SKM-1 (cell line): ENCODE measurements at regions not wholly inside any gene's neighbourhood (a gene's known extent, or its start where the extent isn't known, plus 50 kb on each side); places are given as distances from the start of the nearest gene placed in this dataset.
"Not testable (repeated sequence)": the region's sequence is repeated elsewhere in the genome, so short reads cannot be mapped to it uniquely, and the experiment has no call there.

ENCODE experiments used
- DNase-seq: peaks from one replicate; lab custom pipeline; 2025; ENCODE audit not compliant: unreplicated experiment; lab: John Stamatoyannopoulos, UW

- DNase-seq: no peak
Observed at GRCh38 chr2:185245806-185246205, 492.8 kb upstream of the FSIP2 start.

- no peak for DNase-seq
Observed at GRCh38 chr2:185246717-185247116, 491.9 kb upstream of the FSIP2 start.

GRCh38 chr2:185255566-185255965, 483.0 kb upstream of the FSIP2 start:
- no peak for DNase-seq

- DNase-seq: no peak
Observed at GRCh38 chr2:185265747-185266146, 472.9 kb upstream of the FSIP2 start.

GRCh38 chr2:185268651-185269050, 470.0 kb upstream of the FSIP2 start:
- no peak for DNase-seq

GRCh38 chr2:185274718-185275484, 463.7 kb upstream of the FSIP2 start:
- no peak for DNase-seq

GRCh38 chr2:185275979-185276378, 462.6 kb upstream of the FSIP2 start:
- not testable (repeated sequence) for DNase-seq

GRCh38 chr2:185278761-185279160, 459.8 kb upstream of the FSIP2 start:
- no peak for DNase-seq

GRCh38 chr2:185279999-185280398, 458.6 kb upstream of the FSIP2 start:
- DNase-seq: peak; percentile 14

- DNase-seq: no peak
Observed at GRCh38 chr2:185284696-185285095, 453.9 kb upstream of the FSIP2 start.

GRCh38 chr2:185290012-185290411, 448.6 kb upstream of the FSIP2 start:
- DNase-seq: not testable (repeated sequence)

- peak; percentile 33 for DNase-seq
Observed at GRCh38 chr2:185291035-185291647, 447.5 kb upstream of the FSIP2 start.

- DNase-seq: no peak
Observed at GRCh38 chr2:185299867-185300266, 438.7 kb upstream of the FSIP2 start.

GRCh38 chr2:185306119-185306518, 432.5 kb upstream of the FSIP2 start:
- DNase-seq: no peak

GRCh38 chr2:185316383-185316782, 422.2 kb upstream of the FSIP2 start:
- DNase-seq: no peak

GRCh38 chr2:185318271-185318724, 420.3 kb upstream of the FSIP2 start:
- DNase-seq: no peak

- DNase-seq: no peak
Observed at GRCh38 chr2:185335879-185336278, 402.7 kb upstream of the FSIP2 start.

GRCh38 chr2:185337033-185337432, 401.6 kb upstream of the FSIP2 start:
- DNase-seq: no peak

- DNase-seq: no peak
Observed at GRCh38 chr2:185338104-185338503, 400.5 kb upstream of the FSIP2 start.

GRCh38 chr2:185347445-185347844, 391.2 kb upstream of the FSIP2 start:
- no peak for DNase-seq

- no peak for DNase-seq
Observed at GRCh38 chr2:185360776-185361175, 377.8 kb upstream of the FSIP2 start.

GRCh38 chr2:185372188-185372587, 366.4 kb upstream of the FSIP2 start:
- DNase-seq: no peak

GRCh38 chr2:185373229-185373628, 365.4 kb upstream of the FSIP2 start:
- DNase-seq: no peak
